Mesenchymal stem cell (in vitro differentiated cells and primary cell): ENCODE measurements at regions not wholly inside any gene's neighbourhood (a gene's known extent, or its start where the extent isn't known, plus 50 kb on each side); places are given as distances from the start of the nearest gene placed in this dataset.

Experiments used
- DNase-seq: peaks from one replicate; pipeline ENCODE4 v3.0.0-alpha.2; 2013
- H2AFZ ChIP-seq: one replicate; pipeline ENCODE4 v1.6.1; 2013; ENCODE audit warnings: low read depth, mild to moderate bottlenecking, control low read depth, inconsistent platforms, low read length, moderate library complexity
- H2AK5ac ChIP-seq: 2 replicates; pipeline ENCODE4 v1.6.1; 2013; ENCODE audit warnings: low read length, moderate library complexity, mild to moderate bottlenecking, inconsistent platforms; ENCODE audit not compliant: severe bottlenecking
- H2BK120ac ChIP-seq: one replicate; pipeline ENCODE4 v1.6.1; 2013; ENCODE audit warnings: low read depth, mild to moderate bottlenecking, inconsistent platforms, low read length, moderate library complexity
- H2BK12ac ChIP-seq, 2 experiments: one replicate each; pipeline ENCODE4 v1.6.1; 2013; ENCODE audit warnings: inconsistent platforms in 2 of 2, low read length in 2 of 2, mild to moderate bottlenecking in 2 of 2, moderate library complexity in 2 of 2, control low read depth in 1 of 2
- H2BK15ac ChIP-seq: one replicate; pipeline ENCODE4 v1.6.1; 2013; ENCODE audit warnings: mild to moderate bottlenecking, low read depth, inconsistent platforms; ENCODE audit not compliant: poor library complexity, severe bottlenecking
- H2BK5ac ChIP-seq: 2 replicates; pipeline ENCODE4 v1.6.1; 2013; ENCODE audit warnings: low read depth, mild to moderate bottlenecking, low read length, control low read depth, inconsistent platforms; ENCODE audit not compliant: poor library complexity, severe bottlenecking
- H3K14ac ChIP-seq, 2 experiments: one replicate each; pipeline ENCODE4 v1.6.1; 2013; ENCODE audit warnings: inconsistent platforms in 2 of 2, low read length in 2 of 2, control low read depth in 1 of 2, mild to moderate bottlenecking in 1 of 2, moderate library complexity in 1 of 2
- H3K18ac ChIP-seq, 2 experiments: one replicate each; pipeline ENCODE4 v1.6.1; 2013; ENCODE audit warnings: inconsistent platforms in 2 of 2, low read length in 2 of 2, control low read depth in 1 of 2, low read depth in 1 of 2, mild to moderate bottlenecking in 1 of 2
- H3K23ac ChIP-seq, 2 experiments: one replicate each; pipeline ENCODE4 v1.6.1; 2013; ENCODE audit warnings: inconsistent platforms in 2 of 2, low read length in 2 of 2, mild to moderate bottlenecking in 2 of 2, moderate library complexity in 2 of 2, control low read depth in 1 of 2
- H3K27ac ChIP-seq: 2 replicates; pipeline ENCODE4 v1.5.1; 2013; ENCODE audit warnings: mild to moderate bottlenecking, moderate library complexity, low read length, control low read depth, inconsistent platforms; ENCODE audit not compliant: poor library complexity, severe bottlenecking
- H3K27me3 ChIP-seq, 2 experiments: 2 replicates each; pipeline versions ENCODE4 v1.6.1 to v1.7.0; 2013; ENCODE audit warnings: low read length in 2 of 2, mild to moderate bottlenecking in 2 of 2, moderate library complexity in 2 of 2, control low read depth in 1 of 2, inconsistent platforms in 1 of 2; ENCODE audit not compliant: control insufficient read depth in 1 of 2, insufficient read depth in 1 of 2
- H3K36me3 ChIP-seq, 2 experiments: 2 replicates each; pipeline versions ENCODE4 v1.6.1 to v1.7.0; 2013; ENCODE audit warnings: low read length in 2 of 2, control low read depth in 1 of 2, inconsistent platforms in 1 of 2, low read depth in 1 of 2, mild to moderate bottlenecking in 1 of 2; ENCODE audit not compliant: insufficient read depth in 2 of 2, control insufficient read depth in 1 of 2
- H3K4ac ChIP-seq, 2 experiments: one replicate each; pipeline ENCODE4 v1.6.1; 2013; ENCODE audit warnings: inconsistent platforms in 2 of 2, low read length in 2 of 2, mild to moderate bottlenecking in 2 of 2, moderate library complexity in 2 of 2, control low read depth in 1 of 2, low read depth in 1 of 2
- H3K4me1 ChIP-seq: 2 replicates; pipeline ENCODE4 v1.6.1; 2013; ENCODE audit warnings: low read depth, low read length, control low read depth; ENCODE audit not compliant: control insufficient read depth, insufficient read depth
- H3K4me2 ChIP-seq: 2 replicates; pipeline ENCODE4 v1.6.1; 2013; ENCODE audit warnings: low read length, mild to moderate bottlenecking, inconsistent platforms; ENCODE audit not compliant: poor library complexity, severe bottlenecking
- H3K4me3 ChIP-seq, 2 experiments: 2 replicates each; pipeline versions ENCODE4 v1.5.1 to v1.7.0; 2013; ENCODE audit warnings: low read length in 2 of 2, mild to moderate bottlenecking in 2 of 2, control low read depth in 1 of 2, low read depth in 1 of 2; ENCODE audit not compliant: insufficient read depth in 1 of 2
- H3K79me1 ChIP-seq: replicated peaks from 2 replicates; pipeline ENCODE4 v1.6.1; 2013; ENCODE audit warnings: mild to moderate bottlenecking, control low read depth, low read length, inconsistent platforms; ENCODE audit not compliant: poor library complexity, severe bottlenecking
- H3K9ac ChIP-seq: 2 replicates; pipeline ENCODE4 v1.7.0; 2013; ENCODE audit warnings: mild to moderate bottlenecking, low read length, moderate library complexity
- H3K9me3 ChIP-seq: 2 replicates; pipeline ENCODE4 v1.7.0; 2013; ENCODE audit warnings: mild to moderate bottlenecking, low read length; ENCODE audit not compliant: control insufficient read depth
- H4K8ac ChIP-seq: one replicate; pipeline ENCODE4 v1.6.1; 2013; ENCODE audit warnings: inconsistent platforms, mild to moderate bottlenecking, low read length, moderate library complexity
- H4K91ac ChIP-seq: one replicate; pipeline ENCODE4 v1.6.1; 2013; ENCODE audit warnings: mild to moderate bottlenecking, low read length, inconsistent platforms
- whole genome bisulfite sequencing: methylation state at CpG from one replicate; pipeline ENCODE4 v1.1.7; 2013; ENCODE audit warnings: mixed read lengths; 5-methylcytosine and 5-hydroxymethylcytosine counted together

DNA sequence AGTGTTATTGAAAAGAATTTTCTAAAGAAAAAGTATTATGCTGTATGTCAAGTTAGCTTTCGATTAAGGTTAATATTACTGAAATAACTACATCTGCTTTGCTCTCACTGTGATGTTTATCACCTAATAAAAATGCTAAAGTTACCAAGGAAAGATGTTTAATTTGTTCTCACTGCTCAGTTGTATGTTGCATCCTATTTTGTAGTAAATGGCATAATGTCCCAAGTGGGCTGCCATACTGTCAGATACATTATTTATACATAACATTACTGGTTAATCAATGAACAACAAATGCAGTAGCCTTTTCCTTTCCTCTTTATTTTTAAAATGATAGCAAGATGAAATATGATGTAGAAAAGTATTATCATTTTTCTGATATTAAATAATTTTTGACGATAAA lies 226.3 kb upstream of the DACH1 start:
- Histone ChIP-seq H4K91ac (no peak overlapping the region), H2BK120ac (no peak overlapping the region), H3K14ac (no peak overlapping the region), H3K27ac (no peak overlapping the region), H3K4me3 (no peak overlapping the region), H3K23ac (no peak overlapping the region), H3K4ac (no peak overlapping the region), H3K4me1 (no peaks in the 10 kb centered on the region), H2BK12ac (no peak overlapping the region), H4K8ac (no peak overlapping the region), H3K4me2 (no peak overlapping the region), H3K9ac (no peak overlapping the region), H2BK15ac (no peak overlapping the region), H3K9me3 (peaks cover 9% of the 10 kb centered on the region), H3K27me3 (no peaks in the 10 kb centered on the region), H2AFZ (no peak overlapping the region), H2BK5ac (no peak overlapping the region), H3K18ac (no peak overlapping the region), H3K36me3 (no peaks in the 10 kb centered on the region), H2AK5ac (no peak overlapping the region), H3K79me1 (no peaks in the 10 kb centered on the region)
- no CpG with 5 or more reads among the region's 2 CpGs for WGBS
- no peak for DNase-seq

DNA sequence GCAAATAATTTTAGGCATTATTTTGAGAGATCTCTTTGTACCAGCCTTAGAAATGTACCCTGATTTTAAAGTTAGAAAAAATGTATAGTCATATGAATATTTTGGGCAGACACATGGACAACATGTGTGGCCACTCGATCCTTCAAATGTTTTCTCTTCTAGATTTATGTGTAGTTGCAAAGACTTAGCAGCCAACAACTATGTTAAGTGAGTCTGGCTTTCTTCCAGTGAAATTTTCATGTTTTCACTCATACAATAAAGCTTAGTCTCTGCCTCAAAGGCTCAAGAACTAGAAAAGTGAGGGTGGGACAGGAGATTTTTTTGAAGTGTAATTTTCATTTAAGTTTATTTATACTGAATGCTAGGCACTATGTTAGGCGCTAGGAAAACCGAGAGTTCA lies 207.7 kb upstream of the DACH1 start:
- no peak overlapping the region for H3K14ac ChIP-seq
- no peaks in the 10 kb centered on the region for H3K27me3 ChIP-seq
- peaks cover 11% of the 10 kb centered on the region for H3K9me3 ChIP-seq
- H2BK12ac ChIP-seq = no peak overlapping the region
- H3K4ac ChIP-seq = no peak overlapping the region
- no peaks in the 10 kb centered on the region for H3K4me1 ChIP-seq
- H2BK5ac ChIP-seq = no peak overlapping the region
- no peak overlapping the region for H2BK15ac ChIP-seq
- H3K27ac ChIP-seq = no peak overlapping the region
- H3K79me1 ChIP-seq = no peaks in the 10 kb centered on the region
- DNase-seq = no peak
- no peak overlapping the region for H3K18ac ChIP-seq
- no peak overlapping the region for H2BK120ac ChIP-seq
- 71% methylated on average over 3 of the region's 3 CpGs for WGBS
- H4K8ac ChIP-seq = no peak overlapping the region
- H3K36me3 ChIP-seq = no peaks in the 10 kb centered on the region
- H3K4me3 ChIP-seq = no peak overlapping the region
- H3K23ac ChIP-seq = no peak overlapping the region
- H4K91ac ChIP-seq = no peak overlapping the region
- H3K4me2 ChIP-seq = no peak overlapping the region
- H2AFZ ChIP-seq = no peak overlapping the region
- H2AK5ac ChIP-seq = no peak overlapping the region
- no peak overlapping the region for H3K9ac ChIP-seq

DNA sequence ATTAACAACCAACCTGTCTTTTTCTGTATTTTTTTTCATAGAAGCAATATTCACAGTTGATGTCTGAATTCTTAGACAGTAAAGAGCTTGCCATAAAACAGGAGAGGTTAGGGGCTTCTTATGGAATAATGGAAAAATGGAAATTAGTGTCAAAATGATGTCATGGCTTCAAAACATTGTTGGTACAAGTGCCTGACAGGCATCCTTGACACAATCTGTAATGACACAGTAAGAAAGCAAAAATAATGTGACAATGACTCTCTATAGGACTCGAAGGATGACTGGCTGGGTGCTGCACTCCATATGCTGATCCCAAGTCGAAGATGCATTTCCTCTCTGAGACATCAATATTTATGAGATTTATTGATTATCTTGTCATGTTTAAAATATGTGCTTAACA lies 205.3 kb upstream of the DACH1 start:
- no peak overlapping the region for H2BK12ac ChIP-seq
- WGBS = 100% methylated on average over 1 of the region's 2 CpGs
- H3K18ac ChIP-seq = no peak overlapping the region
- no peak overlapping the region for H3K4me2 ChIP-seq
- H3K14ac ChIP-seq = no peak overlapping the region
- H4K91ac ChIP-seq = no peak overlapping the region
- no peak overlapping the region for H2AK5ac ChIP-seq
- H3K4ac ChIP-seq = no peak overlapping the region
- H4K8ac ChIP-seq = no peak overlapping the region
- H3K79me1 ChIP-seq = no peaks in the 10 kb centered on the region
- no peak overlapping the region for H2BK5ac ChIP-seq
- H3K23ac ChIP-seq = no peak overlapping the region
- H3K9ac ChIP-seq = no peak overlapping the region
- H3K9me3 ChIP-seq = peaks cover 4% of the 10 kb centered on the region
- H3K4me3 ChIP-seq = no peak overlapping the region
- no peaks in the 10 kb centered on the region for H3K27me3 ChIP-seq
- H3K27ac ChIP-seq = no peak overlapping the region
- no peaks in the 10 kb centered on the region for H3K4me1 ChIP-seq
- no peaks in the 10 kb centered on the region for H3K36me3 ChIP-seq
- DNase-seq = no peak
- H2AFZ ChIP-seq = no peak overlapping the region
- no peak overlapping the region for H2BK15ac ChIP-seq
- H2BK120ac ChIP-seq = no peak overlapping the region

DNA sequence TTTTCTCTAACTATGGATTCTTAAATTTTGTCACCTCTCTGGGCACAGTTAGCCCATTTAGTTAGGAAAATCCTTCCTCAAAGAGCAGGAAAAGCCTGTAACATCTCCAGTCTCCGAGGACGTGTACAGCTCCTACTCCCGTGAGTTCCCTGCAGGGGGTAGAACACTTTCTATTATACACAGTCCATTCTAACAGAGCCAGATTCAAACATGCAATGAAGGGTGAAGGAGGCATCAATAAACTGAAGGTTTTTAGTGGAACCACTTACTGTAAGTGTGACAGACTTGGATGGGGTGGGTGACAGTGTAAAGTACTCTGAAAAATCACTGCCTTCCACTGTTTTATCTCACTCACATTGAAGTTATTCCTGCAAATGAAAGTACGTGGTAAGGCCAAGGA lies 204.7 kb upstream of the DACH1 start:
- H2AK5ac ChIP-seq = no peak overlapping the region
- WGBS = no CpG with 5 or more reads among the region's 4 CpGs
- no peaks in the 10 kb centered on the region for H3K27me3 ChIP-seq
- H2BK15ac ChIP-seq = no peak overlapping the region
- H3K27ac ChIP-seq = no peak overlapping the region
- H3K23ac ChIP-seq = no peak overlapping the region
- no peak overlapping the region for H3K9ac ChIP-seq
- H2BK120ac ChIP-seq = no peak overlapping the region
- no peaks in the 10 kb centered on the region for H3K36me3 ChIP-seq
- H4K91ac ChIP-seq = no peak overlapping the region
- no peaks in the 10 kb centered on the region for H3K79me1 ChIP-seq
- no peak overlapping the region for H3K4me2 ChIP-seq
- no peak overlapping the region for H4K8ac ChIP-seq
- peaks cover 4% of the 10 kb centered on the region for H3K9me3 ChIP-seq
- no peak overlapping the region for H3K4me3 ChIP-seq
- no peak overlapping the region for H2AFZ ChIP-seq
- no peaks in the 10 kb centered on the region for H3K4me1 ChIP-seq
- H2BK12ac ChIP-seq = no peak overlapping the region
- H3K4ac ChIP-seq = no peak overlapping the region
- no peak overlapping the region for H3K18ac ChIP-seq
- no peak for DNase-seq
- H3K14ac ChIP-seq = no peak overlapping the region
- no peak overlapping the region for H2BK5ac ChIP-seq
